Lower leg skin (tissue), 4 donors: ENCODE measurements at regions not wholly inside any gene's neighbourhood (a gene's known extent, or its start where the extent isn't known, plus 50 kb on each side); places are given as distances from the start of the nearest gene placed in this dataset.

Experiments used
- DNase-seq, 2 donors: peaks; one replicate each; pipeline ENCODE4 v3.0.0-alpha.2; 2019; ENCODE audit warnings: low spot score in 2 of 2
- H3K4me3 ChIP-seq: fragments of 200-600 bp; sonication (generic); 2 replicates; pipeline ENCODE4 v1.5.1; 2017; ENCODE audit warnings: mild to moderate bottlenecking, low read depth; ENCODE audit not compliant: poor library complexity, severe bottlenecking
- CTCF ChIP-seq, 3 donors: fragments of 450-650 bp; IDR thresholded peaks; one replicate each; pipeline ENCODE4 v1.5.1; 2016; ENCODE audit warnings: antibody characterized with exemption in 3 of 3, mild to moderate bottlenecking in 3 of 3, moderate library complexity in 2 of 3
- POLR2A ChIP-seq, 2 donors: fragments of 450-650 bp; IDR thresholded peaks; one replicate each; pipeline ENCODE4 v1.6.1; 2016 to 2017; ENCODE audit warnings: antibody characterized with exemption in 2 of 2, mild to moderate bottlenecking in 1 of 2, moderate library complexity in 1 of 2
- WGBS, 2 donors: methylation state at CpG; one replicate each; pipeline ENCODE4 v1.1.5; 2018; 5-methylcytosine and 5-hydroxymethylcytosine counted together
- intact Hi-C: fragments of 100-400 bp; cut with DNase I; formaldehyde crosslinking; loops from one replicate; pipeline ENCODE4 v1.15.0; 2023; ENCODE audit warnings: low total_unique reads

- no peak for DNase-seq
- peak overlapping the region; percentile 65 for H3K4me3 ChIP-seq
- intact Hi-C loops: loop anchor here (10.0 kb wide), 1 partner anchor 197 kb away; no protein-coding TSS in a partner anchor
- WGBS, 2 donors: 2 to 3% methylated on average over 20 of the region's 20 CpGs
- TF ChIP-seq POLR2A (IDR thresholded peaks at IDR 0.05): no peak
- no peak for TF ChIP-seq CTCF (IDR thresholded peaks at IDR 0.05)
Observed at GRCh38 chr3:107432013-107432515, 54.8 kb downstream of the CCDC54 start.

- intact Hi-C loops: loop anchor here (10.0 kb wide), 1 partner anchor 198 kb away; no protein-coding TSS in a partner anchor
- 57 to 67% methylated on average over 8 of the region's 8 CpGs for WGBS, 2 donors
- DNase-seq: no peak
Observed at GRCh38 chr3:107432646-107433045, 55.4 kb downstream of the CCDC54 start.

GRCh38 chr3:107436029-107436428 lies 58.8 kb downstream of the CCDC54 start:
- intact Hi-C loops: loop anchor here (10.0 kb wide), 1 partner anchor 201 kb away; no protein-coding TSS in a partner anchor
- H3K4me3 ChIP-seq: no peak overlapping the region
- DNase-seq: no peak
- TF ChIP-seq POLR2A (IDR thresholded peaks at IDR 0.05) (no peak), CTCF (IDR thresholded peaks at IDR 0.05) (no peak)

More at GRCh38 chr3:107432646-107433045, 55.4 kb downstream of the CCDC54 start:
- TF ChIP-seq POLR2A (IDR thresholded peaks at IDR 0.05) (no peak), CTCF (IDR thresholded peaks at IDR 0.05) (no peak)
- no peak overlapping the region for H3K4me3 ChIP-seq

GRCh38 chr3:107438671-107439070 lies 61.4 kb downstream of the CCDC54 start:
- WGBS, 2 donors: 62 to 77% methylated on average over 3 of the region's 3 CpGs
- H3K4me3 ChIP-seq: no peak overlapping the region
- intact Hi-C loops: loop anchor here (10.0 kb wide), 1 partner anchor 204 kb away; no protein-coding TSS in a partner anchor
- TF ChIP-seq CTCF (IDR thresholded peaks at IDR 0.05) (no peak), POLR2A (IDR thresholded peaks at IDR 0.05) (no peak)
- DNase-seq: no peak

- TF ChIP-seq POLR2A (IDR thresholded peaks at IDR 0.05) (no peak), CTCF (IDR thresholded peaks at IDR 0.05) (no peak)
- DNase-seq: no peak
- WGBS, 2 donors: 76% methylated on average over 6 of the region's 6 CpGs
- intact Hi-C loops: no loop called here
- H3K4me3 ChIP-seq: no peak overlapping the region
Observed at GRCh38 chr3:107441617-107442016, 64.4 kb downstream of the CCDC54 start.

- TF ChIP-seq CTCF (IDR thresholded peaks at IDR 0.05) (no peak), POLR2A (IDR thresholded peaks at IDR 0.05) (no peak)
- no peak for DNase-seq
- H3K4me3 ChIP-seq: no peak overlapping the region
Observed at GRCh38 chr3:107443461-107443860, 66.2 kb downstream of the CCDC54 start.

More at GRCh38 chr3:107443461-107443860, 66.2 kb downstream of the CCDC54 start:
- intact Hi-C loops: no loop called here
- 73 to 80% methylated on average over 2 of the region's 2 CpGs for WGBS, 2 donors
